Kasumi-1 (cell line): ENCODE measurements at regions not wholly inside any gene's neighbourhood (a gene's known extent, or its start where the extent isn't known, plus 50 kb on each side); places are given as distances from the start of the nearest gene placed in this dataset.
"Not testable (repeated sequence)": the region's sequence is repeated elsewhere in the genome, so short reads cannot be mapped to it uniquely, and the experiment has no call there.

Experiments used
- DNase-seq, 2 experiments: peaks; one replicate each; lab custom pipeline; 2025; lab: John Stamatoyannopoulos, UW

DNA sequence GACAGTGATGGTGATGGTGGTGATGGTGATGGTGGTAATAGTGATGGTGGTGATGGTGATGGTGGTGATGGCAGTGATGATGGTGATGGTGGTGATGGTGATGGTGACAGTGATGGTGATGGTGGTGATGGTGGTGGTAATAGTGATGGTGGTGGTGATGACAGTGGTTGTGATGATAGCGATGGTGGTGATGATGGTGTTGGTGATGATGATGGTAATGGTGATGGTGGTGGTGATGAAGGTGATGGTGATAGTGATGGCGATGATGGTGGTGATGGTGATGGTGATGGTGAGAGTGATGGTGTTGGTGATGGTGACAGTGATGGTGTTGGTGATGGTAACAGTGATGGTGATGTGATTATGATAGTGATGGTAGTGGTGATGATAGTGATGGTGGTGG is 94.3 kb downstream of the ASB1 start:
- DNase-seq = no peak

DNA sequence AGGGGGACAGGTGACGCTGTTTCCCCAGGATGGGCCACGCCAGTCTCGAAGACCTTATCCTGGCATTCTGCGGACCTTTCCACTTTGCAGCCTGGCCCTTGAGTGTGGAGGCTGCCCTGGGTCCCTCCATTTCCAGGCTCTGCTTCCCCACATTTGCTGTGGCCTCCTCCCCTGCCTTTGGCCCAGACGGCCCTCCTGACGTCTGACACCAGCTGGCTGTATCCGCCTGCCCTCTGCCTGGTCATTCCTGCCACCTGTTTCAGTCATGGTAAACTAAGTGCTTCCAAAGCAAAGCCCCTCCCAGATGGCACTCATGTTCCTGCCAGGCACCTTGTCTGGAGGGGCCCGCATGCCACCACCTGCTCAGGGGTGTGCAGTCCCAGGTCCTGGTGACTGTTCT is 95.1 kb downstream of the ASB1 start:
- no peak for DNase-seq

DNA sequence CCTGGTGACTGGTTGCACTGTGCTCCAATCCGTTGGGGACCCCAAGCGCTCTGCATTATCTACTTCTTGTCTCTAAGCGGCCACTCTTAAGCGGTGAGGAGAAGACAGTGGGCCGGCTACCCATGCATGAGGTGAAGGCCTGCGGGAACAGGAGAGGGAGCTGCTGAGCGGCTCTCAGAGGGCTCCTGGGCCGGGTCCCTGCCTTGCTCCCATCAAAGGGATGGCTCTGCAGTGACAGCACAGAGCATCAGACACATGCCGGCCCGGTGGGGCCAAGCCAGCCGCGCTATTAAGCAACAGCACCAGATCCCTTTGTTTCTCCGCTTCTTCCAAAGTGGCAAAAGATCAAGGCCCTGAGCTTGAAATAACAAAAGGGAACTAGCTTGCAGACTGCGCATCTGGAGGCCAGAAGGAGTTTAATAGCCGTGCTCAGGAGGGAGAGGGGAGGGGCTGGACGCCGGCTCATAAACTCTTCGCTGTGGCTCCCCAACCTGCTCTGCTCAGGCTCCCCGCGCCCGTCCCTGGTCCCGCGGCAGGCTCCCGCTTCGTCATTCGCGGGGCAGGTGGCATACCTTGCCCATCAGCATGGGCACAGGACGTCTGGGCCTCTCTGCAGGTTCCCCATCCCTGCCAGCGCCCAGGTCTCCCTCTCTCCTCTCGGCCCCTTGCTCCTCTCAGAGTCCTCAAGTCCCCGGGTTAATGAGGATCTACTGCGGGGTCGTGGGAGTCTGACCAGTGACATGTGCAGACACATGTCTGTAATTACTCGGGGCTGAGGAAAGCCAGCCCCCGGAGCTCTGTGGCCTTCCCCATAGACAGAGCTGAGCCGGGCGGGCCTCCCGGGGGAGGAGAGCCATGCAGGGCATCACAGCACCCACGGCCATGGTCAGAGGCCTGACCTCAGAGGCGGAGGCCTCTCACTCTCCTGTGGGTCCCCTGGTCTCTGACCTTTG is 96.7 kb downstream of the ASB1 start:
- peak; percentile 41 to 47 for DNase-seq

DNA sequence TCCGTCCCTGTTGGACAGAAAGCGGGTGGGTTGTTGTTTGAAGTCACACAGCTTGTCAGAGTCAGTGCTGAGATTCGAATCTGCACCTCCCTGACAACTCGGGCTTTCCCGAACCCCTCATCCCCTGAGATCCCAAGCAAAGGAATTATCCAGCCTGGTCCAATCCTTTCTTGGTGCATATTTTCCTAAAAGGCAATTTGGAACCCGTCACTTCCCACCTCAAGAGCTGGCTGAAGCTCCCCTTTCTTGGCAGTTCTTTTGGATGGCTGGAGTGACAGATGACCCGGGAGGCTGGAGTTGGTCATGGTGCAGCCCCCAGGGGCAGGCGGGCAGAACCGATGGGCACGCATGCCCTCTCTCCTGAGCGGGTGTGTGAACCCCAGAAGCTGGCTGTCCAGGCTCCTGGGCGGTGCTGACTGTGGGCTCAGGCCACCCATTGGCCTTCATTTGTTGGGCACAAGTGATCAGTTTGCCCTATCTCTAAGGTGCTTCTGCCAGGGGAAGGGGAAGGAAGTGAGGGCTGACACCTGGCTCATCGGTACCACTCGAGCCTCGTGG is 97.8 kb downstream of the ASB1 start:
- no peak for DNase-seq

DNA sequence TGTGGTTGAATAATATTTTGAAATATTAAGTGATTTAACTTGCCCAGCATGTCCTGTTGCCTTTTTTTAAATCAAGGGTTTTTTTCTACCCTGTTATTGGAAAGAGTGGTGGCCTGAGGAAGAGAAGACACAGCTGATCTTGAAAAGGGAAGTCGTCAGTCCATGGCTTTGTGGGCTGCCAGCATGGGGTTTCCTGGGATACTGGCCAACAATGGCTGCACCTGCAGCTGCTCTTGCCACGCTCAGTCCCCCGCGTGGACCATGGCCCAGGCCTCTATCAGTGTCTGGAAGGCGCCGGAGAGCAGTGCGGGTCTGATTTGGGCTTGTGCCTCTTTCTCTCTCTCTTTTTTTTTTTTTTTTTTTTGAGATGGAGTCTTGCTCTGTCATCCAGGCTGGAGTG is 99.3 kb downstream of the ASB1 start:
- peak; percentile 6 to 31 for DNase-seq

DNA sequence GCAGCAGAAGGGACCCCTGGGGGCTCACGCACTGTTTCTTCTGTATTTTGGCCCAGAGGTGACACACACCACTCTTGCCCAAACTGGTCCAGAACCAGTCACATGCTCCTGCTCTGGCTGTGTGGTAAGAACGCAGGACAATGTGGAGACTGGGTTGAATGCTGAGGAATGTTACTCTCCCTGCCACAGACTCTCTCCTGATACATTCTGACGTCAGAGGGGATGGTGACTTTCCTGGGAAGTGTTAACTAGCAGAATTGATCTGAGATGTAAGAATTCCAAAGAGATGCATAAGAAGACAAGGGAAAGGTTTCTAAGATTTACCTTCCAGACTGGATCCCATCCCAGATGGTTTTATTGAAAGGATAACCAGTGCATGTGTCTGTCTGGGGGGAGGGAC is 100.8 kb downstream of the ASB1 start:
- DNase-seq = no peak

DNA sequence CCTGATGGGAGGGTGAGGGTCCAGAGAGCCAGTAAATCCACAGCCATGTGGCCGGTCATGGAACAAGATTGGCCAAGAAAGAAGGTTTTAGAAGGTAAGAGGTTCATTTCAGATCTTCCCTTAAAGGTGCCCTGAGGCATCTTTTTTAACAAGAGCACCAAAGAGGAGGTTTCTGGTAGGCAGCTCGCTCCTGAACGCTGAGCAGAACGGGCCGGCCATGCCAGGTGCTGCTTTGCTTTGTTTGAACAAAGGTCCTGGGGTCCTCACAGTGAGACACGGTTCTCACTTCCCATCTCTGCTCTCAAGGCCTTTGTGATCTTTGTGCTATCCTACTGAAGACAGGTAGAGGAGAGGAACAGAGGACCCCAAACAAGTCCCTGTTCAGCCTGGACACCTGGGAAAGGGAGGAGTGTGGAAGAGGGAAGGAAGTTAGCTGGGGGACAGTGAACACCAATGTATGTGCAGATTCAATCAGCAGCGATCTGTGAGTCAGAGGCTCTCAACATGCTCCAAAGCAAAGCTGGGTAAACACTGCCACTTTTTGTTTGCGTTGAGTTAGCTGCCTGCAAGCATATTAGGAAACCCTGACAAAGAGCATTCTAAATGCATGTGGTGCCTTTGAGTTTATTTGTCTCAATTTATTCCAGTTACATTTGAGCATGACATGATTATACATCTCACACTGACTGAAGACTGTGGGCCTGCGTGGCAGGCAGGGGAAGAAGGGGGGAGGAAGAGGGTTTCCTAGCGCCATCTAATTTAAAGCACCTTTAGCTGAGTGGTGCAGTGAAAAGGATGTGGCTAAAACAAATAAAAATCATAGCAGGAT is 102.4 kb downstream of the ASB1 start:
- DNase-seq = no peak

DNA sequence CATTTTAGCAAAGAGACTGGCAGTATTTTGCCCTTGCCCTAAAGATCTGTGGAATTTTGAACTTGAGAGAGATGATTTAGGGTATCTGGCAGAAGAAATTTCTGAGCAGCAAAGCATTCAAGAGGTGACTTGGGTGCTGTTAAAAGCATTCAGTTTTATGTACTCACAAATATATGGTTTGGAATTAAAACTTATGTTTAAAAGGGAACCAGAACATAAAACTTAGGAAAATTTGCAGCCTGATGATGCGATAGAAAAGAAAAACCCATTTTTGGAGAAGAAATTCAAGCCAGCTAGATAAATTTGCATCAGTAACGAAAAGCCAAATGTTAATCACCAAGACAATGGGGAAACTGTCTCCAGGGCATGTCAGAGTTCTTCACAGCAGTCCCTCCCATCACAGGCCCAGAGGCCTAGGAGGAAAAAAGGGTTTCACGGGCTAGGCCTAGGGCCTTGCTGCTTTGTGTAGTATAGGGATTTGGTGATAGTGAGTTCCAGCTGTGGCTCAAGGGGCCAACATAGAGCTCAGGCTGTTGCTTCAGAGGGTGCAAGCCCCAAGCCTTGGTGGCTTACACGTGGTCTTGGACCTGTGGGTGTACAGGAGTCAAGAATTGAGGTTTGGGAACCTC is 104.4 kb downstream of the ASB1 start:
- DNase-seq = not testable (repeated sequence)

DNA sequence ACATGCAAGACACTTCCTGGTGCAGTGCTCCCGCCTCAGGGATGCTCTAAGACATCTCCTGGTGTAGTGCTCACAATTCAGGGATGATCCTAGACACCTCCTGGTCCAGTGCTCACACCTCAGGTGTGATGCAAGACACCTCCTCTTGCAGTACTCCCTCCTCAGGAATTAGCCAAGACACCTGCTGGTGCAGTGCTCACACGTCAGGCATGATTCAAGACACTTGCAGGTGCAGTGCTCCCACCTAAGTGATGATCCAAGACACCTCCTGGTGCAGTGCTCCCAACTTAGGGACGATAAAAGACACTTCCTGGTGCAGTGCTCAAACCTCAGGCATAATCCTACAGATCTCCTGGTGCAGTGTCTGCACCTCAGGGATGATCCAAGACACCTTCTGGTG is 117.0 kb downstream of the ASB1 start:
- not testable (repeated sequence) for DNase-seq

DNA sequence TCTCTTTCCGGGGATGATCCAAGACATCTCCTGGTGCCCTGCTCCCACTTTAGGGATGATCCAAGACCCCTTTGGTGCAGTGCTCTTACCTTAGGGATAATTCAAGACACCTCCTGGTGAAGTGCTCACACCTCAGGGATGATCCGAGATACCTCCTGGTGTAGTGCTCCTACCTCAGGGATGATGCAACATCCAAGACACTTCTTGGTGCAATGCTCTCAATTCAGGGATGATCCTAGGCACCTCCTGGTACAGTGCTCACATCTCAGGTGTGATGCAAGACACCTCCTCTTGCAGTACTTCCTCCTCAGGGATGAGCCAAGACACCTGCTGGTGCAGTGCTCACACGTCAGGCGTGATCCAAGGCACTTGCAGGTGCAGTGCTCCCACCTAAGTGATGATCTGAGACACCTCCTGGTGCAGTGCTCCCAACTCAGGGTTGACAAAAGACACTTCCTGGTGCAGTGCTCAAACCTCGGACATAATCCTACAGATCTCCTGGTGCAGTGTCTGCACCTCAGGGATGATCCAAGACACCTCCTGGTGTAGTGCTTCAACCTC is 122.3 kb downstream of the ASB1 start:
- DNase-seq = no peak

DNA sequence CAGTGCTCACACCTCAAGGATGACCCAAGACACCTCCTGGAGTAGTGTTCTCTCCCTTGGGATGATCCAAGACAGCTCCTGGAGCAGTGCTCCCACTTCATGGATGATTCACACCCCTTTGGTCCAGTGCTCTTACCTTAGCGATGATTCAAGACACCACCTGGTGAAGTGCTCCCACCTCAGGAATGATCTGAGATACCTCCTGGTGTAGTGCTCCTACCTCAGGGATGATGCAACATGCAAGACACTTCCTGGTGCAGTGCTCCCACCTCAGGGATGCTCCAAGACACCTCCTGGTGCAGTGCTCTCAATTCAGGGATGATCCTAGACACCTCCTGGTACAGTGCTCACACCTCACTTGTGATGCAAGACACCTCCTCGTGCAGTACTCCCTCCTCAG is 123.1 kb downstream of the ASB1 start:
- DNase-seq = no peak

DNA sequence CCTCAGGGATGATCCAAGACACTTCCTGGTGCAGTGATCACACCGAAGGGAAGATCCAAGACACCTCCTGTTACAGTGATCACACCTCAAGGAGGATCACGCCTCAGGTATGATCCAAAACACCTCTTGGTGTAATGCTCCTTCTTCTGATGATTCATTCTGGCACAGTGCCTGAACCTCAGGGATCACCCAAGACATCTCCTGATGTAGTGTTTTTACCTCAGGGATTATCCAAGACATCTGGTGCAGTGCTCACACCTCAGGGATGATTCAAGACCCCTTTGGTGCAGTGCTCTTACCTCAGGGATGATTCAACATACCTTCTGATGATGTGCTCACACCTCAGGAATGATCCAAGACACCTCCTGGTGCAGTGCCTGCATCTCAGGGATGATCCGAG is 124.4 kb downstream of the ASB1 start:
- DNase-seq = no peak

DNA sequence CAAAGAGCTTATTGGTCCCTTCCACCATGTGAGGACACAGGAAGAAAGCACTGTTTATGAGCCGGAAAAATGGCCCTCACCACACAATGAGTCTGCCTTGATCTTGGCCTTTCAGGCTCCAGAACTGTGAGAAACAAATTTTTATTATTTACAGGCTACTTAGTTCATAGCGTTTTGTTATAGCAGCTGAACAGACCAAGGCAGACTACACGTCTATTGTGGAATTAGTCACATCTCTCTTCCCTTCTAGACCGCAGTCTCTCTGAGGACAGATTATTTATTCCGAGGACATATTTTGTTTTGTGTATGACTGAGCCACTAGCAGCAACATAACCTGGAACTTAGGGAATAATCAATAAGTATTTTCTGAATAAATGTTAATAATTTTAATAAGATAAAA is 125.5 kb downstream of the ASB1 start:
- DNase-seq = no peak

DNA sequence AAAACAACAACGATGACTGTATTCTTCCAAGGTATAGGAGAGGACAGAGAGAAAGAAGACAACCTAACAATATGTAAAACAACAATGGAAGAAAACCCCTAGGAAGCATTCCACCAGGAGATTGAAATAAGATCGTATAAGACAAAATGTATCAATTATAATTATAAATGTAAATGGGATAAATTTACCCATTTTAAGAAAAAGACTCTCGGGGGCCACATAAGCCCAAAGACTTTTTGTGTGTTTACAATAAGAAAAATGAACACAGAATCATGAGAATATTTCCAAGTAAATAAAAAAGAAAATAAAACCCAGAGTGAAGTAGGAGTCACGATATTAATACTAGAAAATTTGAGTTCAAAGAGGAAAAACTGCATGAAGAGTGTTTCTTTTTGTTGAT is 126.4 kb downstream of the ASB1 start:
- no peak for DNase-seq

DNA sequence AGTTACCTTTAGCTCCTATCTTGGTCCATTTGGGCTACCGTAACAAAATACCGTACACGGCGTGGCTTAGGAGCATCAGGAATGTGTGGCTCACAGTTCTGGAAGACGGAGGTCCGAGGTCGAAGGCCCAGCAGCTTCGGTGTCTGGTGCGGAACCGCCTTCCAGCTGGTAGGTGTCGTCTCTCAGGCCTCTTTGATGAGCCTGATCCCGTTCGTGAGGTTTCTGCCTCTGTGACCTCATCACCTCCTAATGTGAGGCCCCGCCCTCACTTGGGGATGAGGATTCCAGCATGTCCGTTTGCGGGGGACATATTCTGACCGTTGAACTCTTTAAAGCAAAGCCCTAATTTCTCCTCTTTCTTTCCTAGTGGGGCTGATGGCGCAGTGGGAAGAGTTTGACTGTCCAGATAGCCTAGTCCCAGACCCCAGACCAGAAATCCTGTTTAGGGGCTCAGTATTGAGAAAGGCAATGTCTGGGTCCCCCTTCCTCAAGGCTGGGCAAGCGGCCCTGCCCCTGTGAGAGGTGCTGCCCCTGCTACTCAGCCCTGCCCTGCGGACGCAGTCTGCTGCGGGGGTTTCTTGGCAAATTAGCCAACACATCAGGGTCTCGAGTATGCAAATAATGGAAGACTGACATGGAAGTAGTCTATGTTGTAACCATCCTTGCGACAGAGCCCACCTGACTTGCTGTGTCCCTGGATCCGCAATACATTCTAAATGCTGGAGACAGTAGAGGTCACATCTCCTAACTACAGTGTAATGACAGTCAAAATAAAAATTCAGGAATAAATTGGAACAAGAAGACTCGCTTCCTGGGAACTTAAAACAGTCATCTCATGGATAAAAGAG is 128.0 kb downstream of the ASB1 start:
- no peak for DNase-seq

DNA sequence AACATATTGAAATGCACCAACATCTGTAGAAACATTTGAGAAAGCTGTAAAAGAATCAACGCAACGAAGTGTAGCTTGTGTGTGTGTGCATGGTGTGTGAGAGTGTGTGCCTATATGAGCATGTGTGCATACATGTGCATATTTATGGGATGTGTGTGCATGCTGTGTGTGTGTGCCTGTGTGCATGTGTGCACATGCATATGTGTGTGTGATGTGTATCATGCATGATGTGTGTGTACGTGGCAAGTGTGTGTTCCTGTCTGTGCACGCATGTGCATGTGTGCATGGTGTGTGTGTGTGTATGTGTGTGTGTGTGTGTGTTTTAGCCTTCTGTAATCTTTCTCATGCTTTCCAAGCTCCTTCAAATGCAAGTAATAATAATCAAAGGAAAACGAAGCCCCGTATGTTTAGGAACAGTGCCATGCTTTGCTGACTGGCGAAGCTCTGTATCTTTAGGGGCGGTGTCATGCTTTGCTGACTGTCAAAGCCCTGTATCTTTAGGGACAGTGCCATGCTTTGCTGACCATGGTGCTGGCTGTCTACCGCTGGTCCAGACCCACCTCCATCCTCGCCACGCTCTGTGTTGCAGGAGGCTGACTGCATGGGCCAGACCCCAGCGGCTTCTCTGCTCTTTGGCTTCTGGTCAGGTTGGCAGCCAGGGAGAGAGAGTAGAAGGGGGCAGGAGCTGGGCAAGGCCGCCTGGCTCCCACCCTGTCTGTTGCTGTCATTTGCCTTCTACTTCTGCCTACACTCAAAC is 129.2 kb downstream of the ASB1 start:
- no peak for DNase-seq

DNA sequence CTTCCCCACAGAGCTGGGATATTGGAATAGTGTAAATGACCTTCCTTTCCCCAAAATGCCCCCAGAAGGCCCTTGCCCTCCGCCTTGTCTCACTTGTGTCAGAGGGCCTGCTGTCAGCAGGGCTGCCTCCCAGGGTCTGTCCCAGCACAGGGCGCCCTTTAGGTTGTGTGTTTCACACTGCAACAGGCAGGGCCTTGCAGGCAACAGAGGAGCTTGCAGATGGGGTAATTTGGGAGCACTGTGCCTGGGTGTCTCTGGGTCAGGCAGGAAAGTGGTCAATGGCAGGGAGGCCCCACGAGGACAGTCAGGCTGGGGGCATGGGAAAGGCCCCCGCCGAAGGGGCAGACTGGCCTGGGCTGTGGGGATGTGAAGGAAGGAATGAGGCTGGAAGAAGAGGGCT is 130.7 kb downstream of the ASB1 start:
- DNase-seq = no peak

DNA sequence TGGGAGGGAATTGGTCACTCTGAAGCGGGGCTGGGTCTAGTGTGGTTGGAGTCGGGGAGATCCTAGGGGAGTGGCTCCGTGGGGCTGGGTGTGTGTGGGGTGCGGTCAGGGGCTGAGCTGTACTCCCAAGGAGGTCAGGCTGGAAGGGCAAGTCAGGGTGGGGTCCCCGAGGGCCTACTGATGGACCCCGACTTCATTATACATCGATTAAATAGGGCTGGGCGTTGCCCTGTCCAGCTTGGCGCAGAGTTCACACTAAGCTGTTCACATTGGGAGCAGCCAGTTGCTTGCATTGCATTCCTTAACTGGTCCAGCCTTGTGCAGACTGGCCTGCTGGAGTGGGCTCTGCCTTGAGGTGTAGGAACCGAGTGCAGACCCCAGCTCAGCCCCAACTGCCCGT is 131.2 kb downstream of the ASB1 start:
- no peak for DNase-seq

DNA sequence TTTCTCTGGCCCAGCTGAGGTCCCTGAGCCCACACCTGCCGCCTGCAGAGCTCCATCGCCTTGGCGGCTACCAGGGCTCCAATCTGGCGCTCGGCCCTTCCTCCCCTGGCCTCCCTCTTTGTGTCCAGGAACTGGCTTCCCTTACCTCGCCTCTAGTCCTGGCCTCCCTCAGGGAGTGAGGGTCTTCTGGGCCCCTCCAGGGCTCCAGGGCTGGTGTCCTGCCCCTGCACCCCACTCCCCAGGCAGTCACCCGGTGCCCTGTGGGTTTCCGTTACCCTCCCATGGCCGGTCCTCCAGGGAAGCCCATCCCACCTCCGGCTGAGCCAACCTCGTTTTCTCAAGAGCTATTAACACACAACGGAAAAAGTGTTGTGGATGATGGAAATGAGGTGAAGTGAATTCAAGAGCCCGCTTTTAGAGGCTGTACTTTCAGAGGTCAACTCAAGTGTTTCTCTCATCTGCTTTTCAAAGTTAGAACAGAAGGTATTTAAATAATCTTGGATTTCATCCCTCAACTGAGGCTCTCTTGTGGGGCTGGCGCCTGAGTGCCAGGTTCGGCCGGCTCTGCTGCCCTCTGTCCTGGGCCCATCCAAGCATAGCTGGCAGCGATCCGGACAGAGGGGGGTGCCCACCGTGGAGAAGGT is 131.9 kb downstream of the ASB1 start:
- DNase-seq = no peak

DNA sequence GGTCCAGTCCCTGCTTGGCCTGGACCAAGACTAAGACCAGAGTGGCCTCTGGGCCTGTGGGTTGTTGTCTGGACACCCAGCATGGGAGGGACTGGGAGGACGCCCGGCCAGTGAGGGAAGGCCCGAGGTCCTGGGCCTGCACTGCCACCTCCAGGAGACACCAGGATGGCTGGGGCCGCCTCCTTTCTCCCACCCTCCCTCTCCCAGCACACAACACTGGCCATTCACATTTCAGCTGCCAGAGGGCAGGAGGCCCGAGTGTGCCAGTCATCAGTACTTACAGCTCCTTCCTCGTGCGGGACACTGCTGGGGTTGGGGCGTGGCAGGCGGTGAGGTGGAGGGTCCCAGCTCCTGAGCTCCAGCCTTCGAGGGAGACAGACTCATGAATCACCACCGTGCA is 133.5 kb downstream of the ASB1 start:
- DNase-seq = no peak
